Tibial nerve (tissue), 4 donors: ENCODE measurements at regions not wholly inside any gene's neighbourhood (a gene's known extent, or its start where the extent isn't known, plus 50 kb on each side); places are given as distances from the start of the nearest gene placed in this dataset.

Experiments
- DNase-seq, 2 donors: peaks; one replicate each; pipeline ENCODE4 v3.0.0-alpha.2; 2019; ENCODE audit warnings: low spot score in 2 of 2
- H3K27ac ChIP-seq, 4 donors: fragments of 200-600 bp; sonication (generic) in 3 of 4; one replicate each; pipeline ENCODE4 v1.5.1; 2017 to 2019; ENCODE audit warnings: mild to moderate bottlenecking in 1 of 4
- H3K27me3 ChIP-seq, 2 donors: fragments of 200-600 bp; sonication (generic) in 1 of 2; one replicate each; pipeline versions ENCODE4 v1.5.1 to v1.6.0; 2017 to 2019
- H3K36me3 ChIP-seq, 3 donors: fragments of 200-600 bp; sonication (generic); one replicate each; pipeline ENCODE4 v1.5.1; 2018 to 2019
- H3K4me1 ChIP-seq, 4 donors: fragments of 200-600 bp; sonication (generic) in 3 of 4; one replicate each; pipeline ENCODE4 v1.5.1; 2017 to 2019
- H3K4me3 ChIP-seq, 4 donors: fragments of 200-600 bp; sonication (generic) in 3 of 4; one replicate each; pipeline ENCODE4 v1.5.1; 2017 to 2019; ENCODE audit warnings: mild to moderate bottlenecking in 1 of 4, moderate library complexity in 1 of 4
- H3K9me3 ChIP-seq, 4 donors: fragments of 200-600 bp; sonication (generic) in 3 of 4; one replicate each; pipeline ENCODE4 v1.5.1; 2017 to 2019
- CTCF ChIP-seq, 5 experiments: fragments of 200-600 bp in 3 of 5; fragments of 450-650 bp in 2 of 5; sonication (generic) in 3 of 5; IDR thresholded peaks; one replicate each; pipeline ENCODE4 v1.5.1; 2016 to 2019; ENCODE audit warnings: antibody characterized with exemption in 5 of 5, mild to moderate bottlenecking in 3 of 5, moderate library complexity in 2 of 5
- EP300 ChIP-seq, 2 donors: sonication (generic); formaldehyde crosslinking; IDR thresholded peaks; one replicate each; pipeline ENCODE4 v1.6.1; 2017; ENCODE audit warnings: antibody characterized with exemption in 2 of 2, mild to moderate bottlenecking in 1 of 2
- POLR2A ChIP-seq, 2 donors: fragments of 450-650 bp; IDR thresholded peaks; one replicate each; pipeline ENCODE4 v1.6.1; 2017; ENCODE audit warnings: antibody characterized with exemption in 2 of 2, mild to moderate bottlenecking in 2 of 2, moderate library complexity in 2 of 2
- WGBS, 2 donors: methylation state at CpG; one replicate each; pipeline ENCODE4 v1.1.5; 2018; 5-methylcytosine and 5-hydroxymethylcytosine counted together

- Histone ChIP-seq H3K27me3 (no peaks in the 10 kb centered on the region), H3K4me1 (peaks cover 0 to 4% (median 0%) of the 10 kb centered on the region in 4 donors), H3K9me3 (peaks cover 0 to 5% (median 0%) of the 10 kb centered on the region in 4 donors), H3K36me3 (no peaks in the 10 kb centered on the region), H3K4me3 (no peak overlapping the region), H3K27ac (no peak overlapping the region)
- no peak for DNase-seq
- no peak for TF ChIP-seq EP300 (IDR thresholded peaks at IDR 0.05)
- TF ChIP-seq POLR2A (IDR thresholded peaks at IDR 0.05), result no peak
- TF ChIP-seq CTCF (IDR thresholded peaks at IDR 0.05), result no peak
- 65% methylated on average over 17 to 18 of the region's 18 CpGs for WGBS, 2 donors
These were observed 296.9 kb downstream of the MN1 start for GRCh38 chr22:27504360-27505253.

- Histone ChIP-seq H3K36me3 (no peaks in the 10 kb centered on the region), H3K9me3 (peaks cover 0 to 5% (median 0%) of the 10 kb centered on the region in 4 donors), H3K4me3 (no peak overlapping the region), H3K4me1 (peaks cover 0 to 6% (median 0%) of the 10 kb centered on the region in 4 donors), H3K27me3 (no peaks in the 10 kb centered on the region), H3K27ac (no peak overlapping the region)
- DNase-seq, result no peak
- TF ChIP-seq POLR2A (IDR thresholded peaks at IDR 0.05) (no peak), CTCF (IDR thresholded peaks at IDR 0.05) (no peak), EP300 (IDR thresholded peaks at IDR 0.05) (no peak)
- WGBS, 2 donors, result 40 to 46% methylated on average over 2 of the region's 2 CpGs
These were observed 294.4 kb downstream of the MN1 start for GRCh38 chr22:27507111-27507611.

GRCh38 chr22:27507935-27508526 lies 293.5 kb downstream of the MN1 start:
- TF ChIP-seq EP300 (IDR thresholded peaks at IDR 0.05) (no peak), POLR2A (IDR thresholded peaks at IDR 0.05) (no peak), CTCF (IDR thresholded peaks at IDR 0.05) (no peak)
- Histone ChIP-seq H3K4me1 (peaks cover 0 to 14% (median 0%) of the 10 kb centered on the region in 4 donors), H3K36me3 (no peaks in the 10 kb centered on the region), H3K9me3 (peaks cover 0 to 5% (median 0%) of the 10 kb centered on the region in 4 donors), H3K27ac (no peak overlapping the region), H3K27me3 (no peaks in the 10 kb centered on the region), H3K4me3 (no peak overlapping the region)
- 87 to 89% methylated on average over 4 of the region's 4 CpGs for WGBS, 2 donors
- DNase-seq, result no peak

GRCh38 chr22:27509132-27509920 lies 292.2 kb downstream of the MN1 start:
- H3K4me1 ChIP-seq, result peaks cover 0 to 14% (median 0%) of the 10 kb centered on the region in 4 donors
- no peak overlapping the region for H3K4me3 ChIP-seq
- WGBS, 2 donors, result 73 to 81% methylated on average over 3 of the region's 3 CpGs
- DNase-seq, result no peak
- H3K27me3 ChIP-seq, result no peaks in the 10 kb centered on the region
- peaks cover 0 to 9% (median 0%) of the 10 kb centered on the region in 4 donors for H3K9me3 ChIP-seq
- no peak overlapping the region for H3K27ac ChIP-seq
- no peak for TF ChIP-seq CTCF (IDR thresholded peaks at IDR 0.05)
- no peak for TF ChIP-seq EP300 (IDR thresholded peaks at IDR 0.05)
- TF ChIP-seq POLR2A (IDR thresholded peaks at IDR 0.05), result no peak
- no peaks in the 10 kb centered on the region for H3K36me3 ChIP-seq
